GM12878 (cell line): ENCODE measurements at regions not wholly inside any gene's neighbourhood (a gene's known extent, or its start where the extent isn't known, plus 50 kb on each side); places are given as distances from the start of the nearest gene placed in this dataset.

Experiments used
- ATAC-seq: fragments of 200-7000 bp; cut with Tn5 transposase; 3 replicates; pipeline ENCODE4 v1.9.1; 2020; ENCODE audit warnings: mild to moderate bottlenecking, moderate library complexity
- BruUV-seq: library from RNA; stranded (reverse); fragments of 400-500 nt; replicated peaks from 2 replicates; lab custom pipeline; 2021; lab: Mats Ljungman, UMichigan
- CTCF ChIA-PET: fragments of 300-600 bp; sonication (Branson Sonifier 250); formaldehyde crosslinking; extraction: SDS; loops from one replicate; lab custom pipeline; 2021; ENCODE audit warnings: inconsistent platforms; lab: Yijun Ruan, JAX
- POLR2A ChIA-PET: fragments of 350-600 bp; formaldehyde crosslinking; extraction: SDS; loops from one replicate; lab custom pipeline; 2021; ENCODE audit warnings: inconsistent platforms; lab: Charles Lee
- RAD21 ChIA-PET: fragments of 300-600 bp; sonication (Branson Sonifier 250); formaldehyde crosslinking; loops from one replicate; lab custom pipeline; 2023; ENCODE audit warnings: antibody characterized with exemption; ENCODE audit not compliant: unreplicated experiment; lab: Charles Lee
- SMC1A ChIA-PET: fragments of 300-600 bp; sonication (Branson Sonifier 250); formaldehyde crosslinking; loops from one replicate; lab custom pipeline; 2023; ENCODE audit not compliant: unreplicated experiment, uncharacterized antibody; lab: Charles Lee
- DNase-seq: peaks from one replicate; pipeline ENCODE4 v3.0.0-alpha.2; 2011; ENCODE audit warnings: low read depth, low spot score
- FAIRE-seq: peaks from 3 replicates; lab custom pipeline; 2011; peaks lifted over from hg19 to GRCh38; lab: Jason Lieb, UNC
- H2AFZ ChIP-seq: 2 replicates; pipeline ENCODE4 v1.6.0; 2011; ENCODE audit warnings: low read depth, low read length, control low read depth; ENCODE audit not compliant: control insufficient read depth
- H3K27ac ChIP-seq: 2 replicates; pipeline ENCODE4 v1.5.1; 2011; ENCODE audit warnings: control low read depth; ENCODE audit not compliant: control insufficient read depth, insufficient read depth
- H3K27me3 ChIP-seq, 2 experiments: replicated peaks in 1 of 2; 2 replicates each; pipeline versions ENCODE4 v1.6.0 to v1.6.1; 2011; ENCODE audit warnings: low read length in 1 of 2; ENCODE audit not compliant: control insufficient read depth in 2 of 2, insufficient read depth in 2 of 2
- H3K36me3 ChIP-seq, 2 experiments: 2 replicates each; pipeline ENCODE4 v1.5.1; 2011; ENCODE audit warnings: low read length in 1 of 2; ENCODE audit not compliant: control insufficient read depth in 2 of 2, insufficient read depth in 2 of 2
- H3K4me1 ChIP-seq: 2 replicates; pipeline ENCODE4 v1.6.1; 2011; ENCODE audit warnings: mild to moderate bottlenecking, low read length, moderate library complexity, mixed read lengths; ENCODE audit not compliant: control insufficient read depth, insufficient read depth
- H3K4me2 ChIP-seq: 2 replicates; pipeline ENCODE4 v1.6.0; 2011; ENCODE audit warnings: control low read depth; ENCODE audit not compliant: control insufficient read depth, insufficient read depth
- H3K4me3 ChIP-seq: fragments of 200-600 bp; sonication (generic); 2 replicates; pipeline ENCODE4 v1.5.1; 2016
- H3K79me2 ChIP-seq: 2 replicates; pipeline ENCODE4 v1.6.0; 2011; ENCODE audit warnings: low read length; ENCODE audit not compliant: control insufficient read depth, insufficient read depth
- H3K9ac ChIP-seq: 2 replicates; pipeline ENCODE4 v1.8.0; 2011; ENCODE audit warnings: low read length, control low read depth, mixed read lengths; ENCODE audit not compliant: control insufficient read depth, insufficient read depth
- H3K9me3 ChIP-seq: replicated peaks from 3 replicates; pipeline ENCODE4 v1.5.1; 2011; ENCODE audit warnings: mild to moderate bottlenecking, low read length; ENCODE audit not compliant: control insufficient read depth, insufficient read depth
- H4K20me1 ChIP-seq: 2 replicates; pipeline ENCODE4 v1.6.0; 2011; ENCODE audit not compliant: control insufficient read depth, insufficient read depth
- BMI1 ChIP-seq: fragments of 450-650 bp; IDR thresholded peaks from 2 replicates; pipeline ENCODE4 v1.6.1; 2016; ENCODE audit warnings: mild to moderate bottlenecking, moderate library complexity, borderline replicate concordance
- CBX5 ChIP-seq: sonication (generic); IDR thresholded peaks from 2 replicates; pipeline ENCODE4 v1.6.1; 2016; ENCODE audit warnings: low read depth, moderate library complexity, mild to moderate bottlenecking, inconsistent platforms
- CREM ChIP-seq: IDR thresholded peaks from 2 replicates; pipeline ENCODE4 v1.6.1; 2014; ENCODE audit warnings: antibody characterized with exemption, low read depth
- EP300 ChIP-seq, 2 experiments: fragments of 150-350 bp in 1 of 2; IDR thresholded peaks; 2 replicates each; pipeline ENCODE4 v1.6.1; 2011 to 2012; ENCODE audit warnings: low read depth in 2 of 2, low read length in 2 of 2, borderline replicate concordance in 1 of 2, improper control_type of control experiment in 1 of 2, inconsistent platforms in 1 of 2; ENCODE audit not compliant: control insufficient read depth in 1 of 2
- JUND ChIP-seq: IDR thresholded peaks from 2 replicates; pipeline ENCODE4 v1.6.1; 2012; ENCODE audit warnings: low read depth, mild to moderate bottlenecking, low read length, improper control_type of control experiment, moderate library complexity
- KAT2A ChIP-seq: conservative IDR thresholded peaks from 2 replicates; pipeline ENCODE4 v1.6.1; 2011; ENCODE audit warnings: low read depth, low read length; ENCODE audit not compliant: control insufficient read depth
- SMC3 ChIP-seq: IDR thresholded peaks from 2 replicates; pipeline ENCODE4 v1.6.1; 2011; ENCODE audit warnings: low read length, improper control_type of control experiment, borderline replicate concordance
- SP1 ChIP-seq: IDR thresholded peaks from one replicate; pipeline ENCODE4 v1.6.1; 2011; ENCODE audit warnings: low read depth, low read length
- TAF1 ChIP-seq: IDR thresholded peaks from 2 replicates; pipeline ENCODE4 v1.6.1; 2011; ENCODE audit warnings: mild to moderate bottlenecking, low read depth, low read length, borderline replicate concordance
- TARDBP ChIP-seq: IDR thresholded peaks from 2 replicates; pipeline ENCODE4 v1.6.1; 2016; ENCODE audit warnings: borderline replicate concordance
- WGBS: methylation state at CpG from one replicate; pipeline ENCODE4 v1.1.6; 2016; ENCODE audit warnings: low lambda C conversion rate; ENCODE audit not compliant: insufficient replicate concordance, insufficient coverage; ENCODE audit errors: missing lambda C conversion rate; 5-methylcytosine and 5-hydroxymethylcytosine counted together
- in situ Hi-C: fragments of 300-500 bp; cut with MboI; formaldehyde crosslinking; loops from 9 replicates; pipeline ENCODE4 v1.14.3; 2018; ENCODE audit warnings: mixed read lengths
- intact Hi-C: fragments of 100-400 bp; cut with micrococcal nuclease; formaldehyde crosslinking; loops from one replicate; pipeline ENCODE4 v1.14.2; 2022; ENCODE audit not compliant: unreplicated experiment
- TF ChIP-seq, protein P1 (sequence below): fragments of 150-350 bp; IDR thresholded peaks from 2 replicates; pipeline ENCODE4 v1.6.1; 2016; ENCODE audit warnings: low read depth, low read length
- TF ChIP-seq, protein P2 (sequence below): IDR thresholded peaks from 2 replicates; pipeline ENCODE4 v1.6.1; 2012; ENCODE audit warnings: low read length, inconsistent platforms
- TF ChIP-seq, protein P3 (sequence below): fragments of 450-650 bp; IDR thresholded peaks from 2 replicates; pipeline ENCODE4 v1.6.1; 2017; ENCODE audit warnings: mild to moderate bottlenecking, moderate library complexity

DNA sequence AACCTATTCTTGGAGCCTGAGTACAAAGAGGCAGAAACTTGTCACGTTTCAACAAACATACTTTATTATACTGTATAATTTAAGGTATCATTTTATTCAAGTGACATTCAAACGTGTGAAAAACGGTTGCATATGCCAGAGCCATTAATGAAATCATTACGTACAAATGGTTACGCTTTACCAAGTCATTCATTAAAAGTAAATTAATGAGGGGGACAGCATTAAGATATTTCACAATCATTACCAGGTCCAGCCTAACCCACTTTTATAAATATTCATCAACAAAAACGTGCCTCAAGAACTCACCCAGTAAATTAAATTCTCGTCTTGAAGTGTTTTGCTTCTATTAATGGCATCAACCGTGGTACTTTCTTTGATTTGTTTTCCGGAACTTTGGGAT is 253.0 kb downstream of the RPS24 start (continued):
- no peak for TF ChIP-seq JUND
- TF ChIP-seq KAT2A, result no peak
- TF ChIP-seq CBX5, result no peak

DNA sequence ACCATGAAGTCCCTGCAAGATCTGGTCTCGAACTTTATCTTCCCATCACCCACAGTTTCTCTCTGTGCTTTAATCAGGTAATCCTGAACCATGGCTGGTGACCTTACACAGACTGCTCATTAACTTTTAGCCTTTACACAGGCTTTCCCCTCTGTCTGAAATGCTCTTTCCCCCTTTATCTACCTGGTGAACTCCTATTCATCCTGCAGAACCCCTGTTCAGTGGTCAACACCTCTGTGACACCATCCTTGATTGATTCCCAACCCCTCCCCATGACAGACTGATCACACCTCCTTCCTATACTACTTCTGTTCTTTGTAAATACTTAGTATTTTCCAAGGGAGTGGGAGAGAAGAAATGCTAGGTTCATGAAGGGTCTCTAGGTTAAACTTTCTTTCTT is 254.0 kb downstream of the RPS24 start:
- no peak for FAIRE-seq
- no peaks in the 10 kb centered on the region for H3K9me3 ChIP-seq
- DNase-seq, result no peak
- no peaks in the 10 kb centered on the region for H3K79me2 ChIP-seq
- H3K27me3 ChIP-seq, result peaks cover 0 to 1% of the 10 kb centered on the region in 2 experiments; a peak in 1 of 4 replicates
- intact Hi-C loops (no loop called here), in situ Hi-C loops (no loop called here)
- no peak overlapping the region for H3K27ac ChIP-seq
- no peak overlapping the region for H3K4me3 ChIP-seq
- WGBS, result 0% methylated on average over 1 of the region's 1 CpG
- no peaks in the 10 kb centered on the region for H3K36me3 ChIP-seq
- ChIA-PET SMC1A (no interaction called here), RAD21 (no interaction called here), CTCF (no interaction called here), POLR2A (no interaction called here)
- no peak overlapping the region for H2AFZ ChIP-seq
- no peaks in the 10 kb centered on the region for H3K4me1 ChIP-seq
- no peaks in the 10 kb centered on the region for H4K20me1 ChIP-seq
- ATAC-seq, result no peak
- no peak overlapping the region for H3K9ac ChIP-seq
- no TSS peak for BruUV-seq
- H3K4me2 ChIP-seq, result no peak overlapping the region
- TF ChIP-seq SP1 (no peak), TAF1 (no peak), KAT2A (no peak), CREM (no peak), BMI1 (no peak), EP300 (IDR thresholded peaks at IDR 0.05; ENCODE audit: borderline replicate concordance in 1 of 2, control insufficient read depth in 1 of 2, low read depth in 2 of 2, low read length in 2 of 2) (no peak), TARDBP (no peak), SMC3 (no peak)
- TF ChIP-seq, protein P1, sequence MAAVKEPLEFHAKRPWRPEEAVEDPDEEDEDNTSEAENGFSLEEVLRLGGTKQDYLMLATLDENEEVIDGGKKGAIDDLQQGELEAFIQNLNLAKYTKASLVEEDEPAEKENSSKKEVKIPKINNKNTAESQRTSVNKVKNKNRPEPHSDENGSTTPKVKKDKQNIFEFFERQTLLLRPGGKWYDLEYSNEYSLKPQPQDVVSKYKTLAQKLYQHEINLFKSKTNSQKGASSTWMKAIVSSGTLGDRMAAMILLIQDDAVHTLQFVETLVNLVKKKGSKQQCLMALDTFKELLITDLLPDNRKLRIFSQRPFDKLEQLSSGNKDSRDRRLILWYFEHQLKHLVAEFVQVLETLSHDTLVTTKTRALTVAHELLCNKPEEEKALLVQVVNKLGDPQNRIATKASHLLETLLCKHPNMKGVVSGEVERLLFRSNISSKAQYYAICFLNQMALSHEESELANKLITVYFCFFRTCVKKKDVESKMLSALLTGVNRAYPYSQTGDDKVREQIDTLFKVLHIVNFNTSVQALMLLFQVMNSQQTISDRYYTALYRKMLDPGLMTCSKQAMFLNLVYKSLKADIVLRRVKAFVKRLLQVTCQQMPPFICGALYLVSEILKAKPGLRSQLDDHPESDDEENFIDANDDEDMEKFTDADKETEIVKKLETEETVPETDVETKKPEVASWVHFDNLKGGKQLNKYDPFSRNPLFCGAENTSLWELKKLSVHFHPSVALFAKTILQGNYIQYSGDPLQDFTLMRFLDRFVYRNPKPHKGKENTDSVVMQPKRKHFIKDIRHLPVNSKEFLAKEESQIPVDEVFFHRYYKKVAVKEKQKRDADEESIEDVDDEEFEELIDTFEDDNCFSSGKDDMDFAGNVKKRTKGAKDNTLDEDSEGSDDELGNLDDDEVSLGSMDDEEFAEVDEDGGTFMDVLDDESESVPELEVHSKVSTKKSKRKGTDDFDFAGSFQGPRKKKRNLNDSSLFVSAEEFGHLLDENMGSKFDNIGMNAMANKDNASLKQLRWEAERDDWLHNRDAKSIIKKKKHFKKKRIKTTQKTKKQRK, result no peak
- TF ChIP-seq, protein P2, sequence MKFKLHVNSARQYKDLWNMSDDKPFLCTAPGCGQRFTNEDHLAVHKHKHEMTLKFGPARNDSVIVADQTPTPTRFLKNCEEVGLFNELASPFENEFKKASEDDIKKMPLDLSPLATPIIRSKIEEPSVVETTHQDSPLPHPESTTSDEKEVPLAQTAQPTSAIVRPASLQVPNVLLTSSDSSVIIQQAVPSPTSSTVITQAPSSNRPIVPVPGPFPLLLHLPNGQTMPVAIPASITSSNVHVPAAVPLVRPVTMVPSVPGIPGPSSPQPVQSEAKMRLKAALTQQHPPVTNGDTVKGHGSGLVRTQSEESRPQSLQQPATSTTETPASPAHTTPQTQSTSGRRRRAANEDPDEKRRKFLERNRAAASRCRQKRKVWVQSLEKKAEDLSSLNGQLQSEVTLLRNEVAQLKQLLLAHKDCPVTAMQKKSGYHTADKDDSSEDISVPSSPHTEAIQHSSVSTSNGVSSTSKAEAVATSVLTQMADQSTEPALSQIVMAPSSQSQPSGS, result no peak
- TF ChIP-seq, protein P3, sequence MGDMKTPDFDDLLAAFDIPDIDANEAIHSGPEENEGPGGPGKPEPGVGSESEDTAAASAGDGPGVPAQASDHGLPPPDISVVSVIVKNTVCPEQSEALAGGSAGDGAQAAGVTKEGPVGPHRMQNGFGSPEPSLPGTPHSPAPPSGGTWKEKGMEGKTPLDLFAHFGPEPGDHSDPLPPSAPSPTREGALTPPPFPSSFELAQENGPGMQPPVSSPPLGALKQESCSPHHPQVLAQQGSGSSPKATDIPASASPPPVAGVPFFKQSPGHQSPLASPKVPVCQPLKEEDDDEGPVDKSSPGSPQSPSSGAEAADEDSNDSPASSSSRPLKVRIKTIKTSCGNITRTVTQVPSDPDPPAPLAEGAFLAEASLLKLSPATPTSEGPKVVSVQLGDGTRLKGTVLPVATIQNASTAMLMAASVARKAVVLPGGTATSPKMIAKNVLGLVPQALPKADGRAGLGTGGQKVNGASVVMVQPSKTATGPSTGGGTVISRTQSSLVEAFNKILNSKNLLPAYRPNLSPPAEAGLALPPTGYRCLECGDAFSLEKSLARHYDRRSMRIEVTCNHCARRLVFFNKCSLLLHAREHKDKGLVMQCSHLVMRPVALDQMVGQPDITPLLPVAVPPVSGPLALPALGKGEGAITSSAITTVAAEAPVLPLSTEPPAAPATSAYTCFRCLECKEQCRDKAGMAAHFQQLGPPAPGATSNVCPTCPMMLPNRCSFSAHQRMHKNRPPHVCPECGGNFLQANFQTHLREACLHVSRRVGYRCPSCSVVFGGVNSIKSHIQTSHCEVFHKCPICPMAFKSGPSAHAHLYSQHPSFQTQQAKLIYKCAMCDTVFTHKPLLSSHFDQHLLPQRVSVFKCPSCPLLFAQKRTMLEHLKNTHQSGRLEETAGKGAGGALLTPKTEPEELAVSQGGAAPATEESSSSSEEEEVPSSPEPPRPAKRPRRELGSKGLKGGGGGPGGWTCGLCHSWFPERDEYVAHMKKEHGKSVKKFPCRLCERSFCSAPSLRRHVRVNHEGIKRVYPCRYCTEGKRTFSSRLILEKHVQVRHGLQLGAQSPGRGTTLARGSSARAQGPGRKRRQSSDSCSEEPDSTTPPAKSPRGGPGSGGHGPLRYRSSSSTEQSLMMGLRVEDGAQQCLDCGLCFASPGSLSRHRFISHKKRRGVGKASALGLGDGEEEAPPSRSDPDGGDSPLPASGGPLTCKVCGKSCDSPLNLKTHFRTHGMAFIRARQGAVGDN, result no peak
